Activated CD4-positive, CD25-positive, alpha-beta regulatory T cell treated with anti-CD3 and anti-CD28 coated beads, Interleukin-2, amount 50 U/mL, for 24 hours (primary cell): ENCODE measurements at regions not wholly inside any gene's neighbourhood (a gene's known extent, or its start where the extent isn't known, plus 50 kb on each side); places are given as distances from the start of the nearest gene placed in this dataset.

ENCODE experiments used
- ATAC-seq, 2 donors: fragments of 150-1000 bp; cut with Tn5 transposase; one replicate each; pipeline ENCODE4 v1.10.0; 2021; ENCODE audit warnings: mild to moderate bottlenecking in 1 of 2, moderate library complexity in 1 of 2

DNA sequence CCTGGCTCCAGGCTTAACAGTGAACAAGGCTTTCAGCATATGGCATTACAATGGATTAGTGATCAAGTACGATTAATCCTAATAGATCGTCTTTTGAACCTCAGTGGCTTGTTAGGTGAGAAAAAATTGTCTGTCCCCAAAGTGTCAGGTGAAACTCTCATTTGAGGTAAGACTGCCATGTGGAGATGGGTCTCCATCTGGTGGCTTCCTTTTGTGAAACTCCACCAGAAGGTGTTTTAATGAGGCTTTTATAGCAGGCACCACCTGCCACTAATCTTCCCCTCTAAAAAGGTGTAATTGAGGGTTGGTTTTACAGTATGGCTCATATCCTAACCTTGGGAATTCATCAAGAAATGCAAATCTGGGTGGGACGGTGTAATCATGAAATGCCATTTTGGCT is 471.1 kb upstream of the MPDZ start:
- ATAC-seq: no peak

DNA sequence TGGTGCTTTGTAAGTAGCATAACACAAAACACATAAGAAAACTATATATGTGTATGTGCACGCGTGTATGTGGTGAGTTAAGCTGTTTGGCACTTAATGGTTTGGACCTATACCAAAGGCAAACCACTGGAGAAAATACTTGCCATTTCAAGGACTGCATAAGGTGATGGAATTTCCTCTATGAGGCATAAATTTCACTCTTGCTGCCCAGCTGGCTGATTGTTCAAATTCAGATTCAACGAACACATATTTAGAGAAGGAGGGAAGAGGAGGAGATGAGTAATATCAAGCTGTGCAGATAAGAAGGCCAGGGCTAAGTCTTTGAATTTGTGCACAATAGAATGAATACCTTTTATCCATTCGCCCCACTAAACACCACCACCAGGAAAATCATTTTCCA is 470.6 kb upstream of the MPDZ start:
- ATAC-seq: no peak

GRCh38 chr9:13746876-13747275 is 467.4 kb upstream of the MPDZ start:
- no peak for ATAC-seq

DNA sequence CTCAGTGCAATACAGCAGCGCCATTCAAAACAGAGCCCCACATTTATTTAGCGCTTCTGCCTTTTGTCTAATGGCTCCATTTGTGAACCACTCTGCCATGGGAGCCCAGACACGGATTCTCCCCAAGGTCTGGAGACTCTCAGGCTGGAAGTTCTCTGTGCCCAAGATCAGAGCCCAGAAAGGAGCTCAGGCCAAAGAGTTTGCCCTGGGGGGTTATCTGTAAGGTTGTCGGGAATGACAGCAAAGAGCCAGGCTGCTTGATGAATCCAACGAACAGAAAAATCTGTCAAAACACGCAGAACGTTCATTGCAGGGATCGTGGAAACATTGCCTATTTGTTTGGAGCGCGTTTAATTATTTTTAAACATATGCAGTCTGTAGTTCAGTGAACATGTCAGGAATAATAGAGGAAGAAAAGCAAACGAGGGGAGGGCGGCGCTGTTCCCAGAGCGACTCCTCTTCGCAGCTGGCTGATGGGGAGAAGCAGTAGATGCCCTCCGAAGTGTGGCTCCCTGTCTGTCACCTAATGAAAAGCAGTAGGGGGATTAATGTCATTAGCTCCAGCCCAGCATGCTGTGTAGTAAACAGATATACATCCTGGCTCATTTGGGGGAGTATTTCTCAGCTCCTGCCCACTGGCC is 464.9 kb upstream of the MPDZ start:
- ATAC-seq: no peak

- no peak for ATAC-seq
Measured at GRCh38 chr9:13737885-13738284, 458.4 kb upstream of the MPDZ start.

GRCh38 chr9:13735181-13735580 is 455.7 kb upstream of the MPDZ start:
- ATAC-seq: no peak

- ATAC-seq: no peak
Measured at GRCh38 chr9:13734601-13735000, 455.1 kb upstream of the MPDZ start.

- no peak for ATAC-seq
Measured at GRCh38 chr9:13732290-13732689, 452.8 kb upstream of the MPDZ start.

DNA sequence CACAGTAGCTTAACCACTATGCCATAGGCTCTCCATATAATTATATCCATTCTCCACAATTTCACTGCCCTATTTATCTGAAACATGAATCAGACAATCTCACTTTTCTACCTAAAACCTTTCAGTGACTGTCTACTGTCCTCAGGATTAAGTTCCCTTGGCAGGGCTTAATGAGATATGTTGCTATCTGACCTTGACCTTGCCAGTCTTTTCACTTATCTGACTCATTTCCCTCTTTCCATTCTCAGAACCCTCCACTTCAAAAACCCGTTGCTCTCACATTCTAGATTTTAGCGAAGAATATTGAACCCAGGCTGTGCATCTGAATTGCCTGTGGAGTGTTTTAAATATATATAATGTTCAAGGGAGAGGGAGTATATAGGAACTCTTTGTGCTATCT is 452.1 kb upstream of the MPDZ start:
- no peak for ATAC-seq

DNA sequence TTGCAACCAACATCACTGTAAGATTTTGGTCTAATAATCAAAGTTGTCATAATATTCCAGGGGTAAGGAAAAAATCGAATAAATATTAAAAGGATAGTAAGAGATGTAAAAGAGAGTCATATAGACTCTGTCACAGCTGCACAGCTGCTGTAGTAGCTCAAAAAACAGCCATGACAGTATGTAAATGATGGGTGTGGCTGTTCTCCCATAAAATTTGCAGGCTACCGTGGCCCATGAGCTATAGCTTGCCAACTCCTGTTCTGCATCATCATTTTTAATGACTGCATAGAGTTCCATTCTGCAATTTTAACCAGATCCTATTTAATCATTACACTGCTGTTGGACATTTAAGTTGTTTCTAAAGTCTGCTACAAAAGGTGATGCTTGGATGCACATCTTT is 450.5 kb upstream of the MPDZ start:
- no peak for ATAC-seq

GRCh38 chr9:13728917-13729811 is 449.7 kb upstream of the MPDZ start:
- no peak for ATAC-seq

GRCh38 chr9:13728131-13728530 is 448.6 kb upstream of the MPDZ start:
- ATAC-seq: no peak

- ATAC-seq: no peak
Measured at GRCh38 chr9:13726746-13727145, 447.3 kb upstream of the MPDZ start.

DNA sequence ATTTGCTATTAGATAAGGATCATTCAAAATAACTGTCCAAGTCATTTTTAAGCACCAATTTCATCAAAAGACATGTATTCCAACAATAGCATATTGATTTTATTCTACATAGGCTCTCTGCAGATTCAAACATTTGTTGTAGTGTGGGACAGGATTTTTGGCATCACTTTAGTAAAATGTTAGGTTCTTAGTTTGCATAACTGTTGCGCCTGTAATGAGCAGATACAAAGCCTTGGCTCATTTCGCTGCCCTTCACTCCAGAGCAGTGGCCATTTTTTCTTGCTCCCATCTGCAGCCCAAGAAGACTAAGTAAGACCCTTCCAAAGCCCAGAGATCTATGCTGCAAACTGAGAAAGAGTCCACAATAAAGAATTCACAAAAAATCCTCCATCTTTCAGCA is 446.0 kb upstream of the MPDZ start:
- no peak for ATAC-seq

DNA sequence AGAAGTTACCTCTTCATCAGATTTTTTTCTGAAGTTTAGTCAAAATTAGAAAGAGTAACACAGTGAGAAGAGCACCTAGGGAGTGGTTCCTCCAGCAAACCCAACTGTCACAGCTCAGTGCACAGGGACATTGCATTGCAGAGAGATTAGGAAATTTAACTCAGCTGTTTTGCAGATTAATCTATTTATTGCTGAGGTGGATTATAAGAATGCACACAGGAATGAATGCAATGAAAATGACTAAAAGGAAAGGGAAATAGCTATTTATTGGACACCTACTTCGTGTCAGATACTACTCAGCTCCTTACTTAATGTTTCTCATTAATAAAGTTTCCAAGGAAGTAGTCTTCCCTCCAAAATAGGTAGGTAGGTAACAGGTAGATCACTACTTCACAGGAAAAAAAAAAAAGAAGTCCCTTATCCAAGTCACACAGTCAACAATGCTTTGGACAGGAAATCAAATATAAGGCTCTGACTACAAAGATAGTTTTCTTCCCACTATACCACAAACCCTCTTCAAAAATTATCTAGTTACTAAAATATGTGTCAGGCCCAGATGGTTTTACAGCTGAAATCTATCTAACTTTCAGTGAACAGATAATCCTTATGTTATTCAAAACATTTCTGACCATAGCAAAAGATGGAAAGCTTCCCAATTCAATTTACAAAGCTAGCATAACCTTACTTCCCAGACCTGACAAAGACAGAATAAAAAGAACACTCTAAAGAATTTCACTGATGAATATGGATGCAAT is 442.2 kb upstream of the MPDZ start:
- no peak for ATAC-seq

GRCh38 chr9:13719981-13720676 is 440.6 kb upstream of the MPDZ start:
- no peak for ATAC-seq

DNA sequence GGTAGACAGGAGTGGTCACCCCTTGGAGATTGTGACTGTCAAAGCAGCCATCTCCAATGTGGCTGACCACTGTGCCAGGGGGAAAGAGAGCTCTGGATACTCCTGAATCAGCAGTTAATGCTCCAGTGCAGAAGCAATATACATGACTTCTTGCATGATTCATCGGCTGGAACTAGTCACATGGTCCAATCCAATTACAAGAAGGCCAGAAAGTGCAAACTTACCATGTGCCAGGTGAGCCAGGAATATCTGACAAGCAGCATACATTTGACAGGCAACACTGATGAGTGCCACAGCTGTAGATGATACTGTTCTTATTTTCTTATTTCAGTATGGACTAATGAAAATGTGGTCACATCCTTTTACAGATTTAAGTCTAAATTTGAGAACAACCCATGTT is 440.0 kb upstream of the MPDZ start:
- ATAC-seq: no peak

- ATAC-seq: no peak
Measured at GRCh38 chr9:13718539-13718938, 439.0 kb upstream of the MPDZ start.

GRCh38 chr9:13718086-13718485 is 438.6 kb upstream of the MPDZ start:
- ATAC-seq: no peak

- no peak for ATAC-seq
Measured at GRCh38 chr9:13717322-13718054, 438.0 kb upstream of the MPDZ start.

GRCh38 chr9:13716601-13717321 is 437.3 kb upstream of the MPDZ start:
- ATAC-seq: no peak

- no peak for ATAC-seq
Measured at GRCh38 chr9:13716090-13716489, 436.6 kb upstream of the MPDZ start.
